GM06990 (cell line): ENCODE measurements at regions not wholly inside any gene's neighbourhood (a gene's known extent, or its start where the extent isn't known, plus 50 kb on each side); places are given as distances from the start of the nearest gene placed in this dataset.

Experiments
- DNase-seq: peaks from one replicate; pipeline ENCODE4 v3.0.0-alpha.2; 2011; ENCODE audit not compliant: insufficient read length; ENCODE audit errors: extremely low read depth
- H3K27me3 ChIP-seq: replicated peaks from 2 replicates; pipeline ENCODE4 v1.6.0; 2011; ENCODE audit warnings: low read length; ENCODE audit not compliant: control insufficient read depth, insufficient read depth
- H3K36me3 ChIP-seq: 2 replicates; pipeline ENCODE4 v1.5.1; 2011; ENCODE audit warnings: low read length; ENCODE audit not compliant: control insufficient read depth, insufficient read depth
- H3K4me3 ChIP-seq: replicated peaks from 2 replicates; pipeline ENCODE4 v1.5.1; 2011; ENCODE audit warnings: low read depth, mild to moderate bottlenecking, control low read depth, low read length
- TF ChIP-seq, protein P1 (sequence below): IDR thresholded peaks from 2 replicates; pipeline ENCODE4 v1.5.1; 2011; ENCODE audit warnings: low read length, control low read depth, mild to moderate bottlenecking, inconsistent platforms; ENCODE audit not compliant: insufficient read depth, poor library complexity, severe bottlenecking

DNA sequence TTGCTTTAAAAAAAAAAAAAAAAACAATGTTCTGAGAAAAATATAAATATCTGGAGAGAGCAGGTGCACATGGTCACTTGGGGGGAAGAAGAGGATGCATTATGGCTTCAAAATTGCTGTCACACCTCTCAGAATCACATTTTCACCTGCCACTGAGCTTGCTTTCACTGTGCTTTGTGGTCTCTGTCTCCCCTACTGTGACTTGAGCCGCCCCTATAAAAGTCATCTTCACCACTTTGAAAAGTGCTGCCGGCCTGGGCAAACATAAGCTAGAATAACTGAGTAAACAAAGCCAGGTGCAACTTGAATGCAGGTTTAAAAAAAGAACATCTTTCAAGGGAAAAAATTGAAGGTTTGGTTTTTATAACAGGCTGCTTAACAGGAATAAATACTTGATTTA, 368.1 kb upstream of the GRIA1 start:
- DNase-seq, result no peak
- H3K27me3 ChIP-seq, result no peaks in the 10 kb centered on the region
- TF ChIP-seq, protein P1, sequence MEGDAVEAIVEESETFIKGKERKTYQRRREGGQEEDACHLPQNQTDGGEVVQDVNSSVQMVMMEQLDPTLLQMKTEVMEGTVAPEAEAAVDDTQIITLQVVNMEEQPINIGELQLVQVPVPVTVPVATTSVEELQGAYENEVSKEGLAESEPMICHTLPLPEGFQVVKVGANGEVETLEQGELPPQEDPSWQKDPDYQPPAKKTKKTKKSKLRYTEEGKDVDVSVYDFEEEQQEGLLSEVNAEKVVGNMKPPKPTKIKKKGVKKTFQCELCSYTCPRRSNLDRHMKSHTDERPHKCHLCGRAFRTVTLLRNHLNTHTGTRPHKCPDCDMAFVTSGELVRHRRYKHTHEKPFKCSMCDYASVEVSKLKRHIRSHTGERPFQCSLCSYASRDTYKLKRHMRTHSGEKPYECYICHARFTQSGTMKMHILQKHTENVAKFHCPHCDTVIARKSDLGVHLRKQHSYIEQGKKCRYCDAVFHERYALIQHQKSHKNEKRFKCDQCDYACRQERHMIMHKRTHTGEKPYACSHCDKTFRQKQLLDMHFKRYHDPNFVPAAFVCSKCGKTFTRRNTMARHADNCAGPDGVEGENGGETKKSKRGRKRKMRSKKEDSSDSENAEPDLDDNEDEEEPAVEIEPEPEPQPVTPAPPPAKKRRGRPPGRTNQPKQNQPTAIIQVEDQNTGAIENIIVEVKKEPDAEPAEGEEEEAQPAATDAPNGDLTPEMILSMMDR, result no peak
- no peaks in the 10 kb centered on the region for H3K36me3 ChIP-seq
- H3K4me3 ChIP-seq, result no peak overlapping the region

DNA sequence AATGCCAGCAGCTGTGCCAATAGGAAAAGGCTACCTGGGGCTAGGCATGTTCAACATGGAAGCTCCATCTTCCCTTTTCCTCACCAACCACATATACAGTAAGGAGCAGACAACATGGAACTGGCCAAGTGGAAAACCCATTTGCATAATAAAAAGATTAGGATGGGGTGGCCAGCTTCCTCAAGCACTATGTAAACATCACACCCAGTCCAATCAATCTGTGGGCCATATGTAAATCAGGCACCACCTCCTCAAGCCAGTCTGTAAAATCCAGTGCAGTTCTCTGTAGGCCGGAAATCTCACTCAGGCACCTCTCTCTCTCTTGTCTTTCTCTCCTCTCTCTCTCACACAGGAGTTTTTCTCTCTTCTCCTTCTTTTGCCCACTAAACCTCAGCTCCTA, 360.2 kb upstream of the GRIA1 start:
- H3K36me3 ChIP-seq, result no peaks in the 10 kb centered on the region
- H3K4me3 ChIP-seq, result no peak overlapping the region
- H3K27me3 ChIP-seq, result no peaks in the 10 kb centered on the region
- TF ChIP-seq, protein P1, result no peak
- no peak for DNase-seq

DNA sequence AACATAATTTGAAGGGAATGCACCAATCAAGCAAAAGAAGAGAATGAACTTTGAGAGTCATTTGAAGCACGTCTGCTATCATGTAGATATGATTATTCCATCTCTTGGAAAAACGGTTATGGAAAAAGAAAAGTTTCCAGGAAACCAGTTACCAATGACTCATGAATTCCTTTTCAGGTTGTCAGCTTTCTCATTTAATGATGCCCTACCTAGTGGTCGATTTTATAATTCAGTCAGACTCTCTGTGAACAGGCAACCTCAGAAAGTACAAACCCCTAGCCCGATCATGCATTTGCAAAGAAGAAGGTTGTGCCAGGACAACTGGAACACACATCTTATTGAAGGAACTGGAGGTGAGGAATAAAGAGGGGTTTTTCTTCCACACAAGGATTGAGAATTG, 355.1 kb upstream of the GRIA1 start:
- H3K4me3 ChIP-seq, result no peak overlapping the region
- TF ChIP-seq, protein P1, result no peak
- no peaks in the 10 kb centered on the region for H3K36me3 ChIP-seq
- no peaks in the 10 kb centered on the region for H3K27me3 ChIP-seq
- DNase-seq, result no peak

DNA sequence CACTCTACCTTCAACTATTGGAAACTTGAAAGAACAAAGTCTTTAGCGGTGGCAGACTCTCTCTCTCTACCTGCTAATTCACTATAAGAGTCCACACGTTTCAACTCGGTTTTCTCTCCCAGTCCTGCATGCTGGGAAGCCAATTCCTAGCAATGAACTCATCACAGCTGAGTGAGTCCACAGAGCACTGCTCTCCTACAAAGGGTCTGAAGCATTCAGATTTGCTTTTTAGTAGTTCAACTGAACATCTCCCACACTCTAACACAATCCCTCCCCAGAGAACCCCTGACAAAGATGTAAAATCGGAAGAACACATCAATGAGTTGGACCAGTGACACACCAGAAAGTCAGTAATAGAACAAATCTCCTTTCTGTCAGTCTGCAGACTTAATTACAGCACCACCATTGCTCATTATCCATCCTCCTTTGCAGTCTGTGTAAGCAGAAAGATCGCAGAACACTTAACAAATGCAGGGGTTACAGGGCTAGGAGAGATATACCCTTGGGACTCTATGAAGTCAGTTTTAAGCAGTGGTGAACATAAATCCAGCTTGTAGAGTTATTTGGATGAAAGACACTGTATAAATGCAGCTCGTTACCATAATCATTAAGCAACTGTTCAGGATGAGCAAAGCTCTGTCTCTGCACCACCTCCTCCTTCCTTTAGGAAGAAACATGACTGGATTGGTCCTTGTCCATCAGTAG, 353.4 kb upstream of the GRIA1 start:
- TF ChIP-seq, protein P1, result no peak
- no peak overlapping the region for H3K4me3 ChIP-seq
- no peaks in the 10 kb centered on the region for H3K27me3 ChIP-seq
- H3K36me3 ChIP-seq, result no peaks in the 10 kb centered on the region
- DNase-seq, result no peak

DNA sequence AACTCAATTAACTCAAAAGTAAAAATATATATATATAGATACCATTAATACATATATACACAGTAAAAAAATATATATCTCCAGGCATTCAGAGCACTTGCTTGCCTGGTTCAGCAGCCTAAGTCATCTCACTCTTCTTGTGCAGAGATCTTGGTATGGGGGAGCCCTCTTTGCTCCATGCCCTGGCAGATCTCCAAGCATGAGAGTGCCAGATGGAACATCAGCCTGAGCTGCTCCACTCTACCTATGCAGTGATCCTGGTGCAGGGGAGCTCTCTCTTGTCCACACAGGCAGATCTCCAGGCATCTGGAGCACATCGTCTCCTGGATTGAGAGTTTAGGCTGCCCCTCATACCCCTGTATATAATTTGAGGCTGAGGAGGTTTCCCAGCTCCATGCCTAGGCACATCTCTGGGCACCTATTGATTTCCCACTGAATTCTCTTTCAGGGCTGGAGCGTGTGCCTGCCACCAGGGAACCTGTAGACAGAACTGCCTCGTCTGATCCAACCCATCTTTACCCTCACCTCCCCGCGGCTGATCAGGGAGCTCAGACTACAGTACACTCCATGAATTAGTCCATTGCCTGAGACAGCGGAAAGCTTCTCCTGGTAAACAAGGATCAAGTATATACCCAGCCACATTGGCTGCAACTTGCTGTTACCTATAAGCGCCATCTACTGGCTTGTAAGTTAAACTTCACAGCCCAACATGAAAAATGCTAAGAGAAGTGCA, 342.4 kb upstream of the GRIA1 start:
- Histone ChIP-seq H3K27me3 (no peaks in the 10 kb centered on the region), H3K4me3 (no peak overlapping the region), H3K36me3 (no peaks in the 10 kb centered on the region)
- DNase-seq, result no peak
- TF ChIP-seq, protein P1, result peak; percentile 73
